ENCODE measurements at regions not wholly inside any gene's neighbourhood (a gene's known extent, or its start where the extent isn't known, plus 50 kb on each side); places are given as distances from the start of the nearest gene placed in this dataset.

- ChIA-PET POLR2A (no interaction called here), CTCF (interaction anchor here (0.5 to 0.6 kb wide), 2 partner anchors 45 to 290 kb away, joined by 3 to 5 read pairs; no protein-coding TSS in a partner anchor)
- peak; percentile 78 for ATAC-seq
- TF ChIP-seq, protein P1, sequence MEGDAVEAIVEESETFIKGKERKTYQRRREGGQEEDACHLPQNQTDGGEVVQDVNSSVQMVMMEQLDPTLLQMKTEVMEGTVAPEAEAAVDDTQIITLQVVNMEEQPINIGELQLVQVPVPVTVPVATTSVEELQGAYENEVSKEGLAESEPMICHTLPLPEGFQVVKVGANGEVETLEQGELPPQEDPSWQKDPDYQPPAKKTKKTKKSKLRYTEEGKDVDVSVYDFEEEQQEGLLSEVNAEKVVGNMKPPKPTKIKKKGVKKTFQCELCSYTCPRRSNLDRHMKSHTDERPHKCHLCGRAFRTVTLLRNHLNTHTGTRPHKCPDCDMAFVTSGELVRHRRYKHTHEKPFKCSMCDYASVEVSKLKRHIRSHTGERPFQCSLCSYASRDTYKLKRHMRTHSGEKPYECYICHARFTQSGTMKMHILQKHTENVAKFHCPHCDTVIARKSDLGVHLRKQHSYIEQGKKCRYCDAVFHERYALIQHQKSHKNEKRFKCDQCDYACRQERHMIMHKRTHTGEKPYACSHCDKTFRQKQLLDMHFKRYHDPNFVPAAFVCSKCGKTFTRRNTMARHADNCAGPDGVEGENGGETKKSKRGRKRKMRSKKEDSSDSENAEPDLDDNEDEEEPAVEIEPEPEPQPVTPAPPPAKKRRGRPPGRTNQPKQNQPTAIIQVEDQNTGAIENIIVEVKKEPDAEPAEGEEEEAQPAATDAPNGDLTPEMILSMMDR (IDR thresholded peaks at IDR 0.05) = peak; percentile 88
- TF ChIP-seq SIN3A (IDR thresholded peaks at IDR 0.05; ENCODE audit: borderline replicate concordance, insufficient read depth, low read depth, low read length) (no peak), TCF7L2 (IDR thresholded peaks at IDR 0.05; ENCODE audit: low read depth, low read length) (no peak)
- in situ Hi-C loops (cut with HindIII; ENCODE audit: low pct_unique_long_range_greater_than_20kb, low sequenced_read_pairs) (no loop called here), intact Hi-C loops (cut with micrococcal nuclease; ENCODE audit: unreplicated experiment) (no loop called here)
- no peaks in the 10 kb centered on the region for H3K36me3 ChIP-seq (ENCODE audit: control insufficient read depth, insufficient read depth, low read length)
- no peak for DNase-seq (ENCODE audit: low read depth, low spot score)
- no peaks in the 10 kb centered on the region for H3K4me1 ChIP-seq (ENCODE audit: control insufficient read depth, insufficient read depth, low read length)
- no peaks in the 10 kb centered on the region; the same call in 1 of the 2 replicates for H3K27me3 ChIP-seq (ENCODE audit: control insufficient read depth, insufficient read depth, low read length)
- 0 out of 4 replicates have a peak overlapping the region, but pooled peaks of 1 of the 2 experiments have one; percentile 18 for H3K4me3 ChIP-seq (ENCODE audit: low read depth in 2 of 2, low read length in 2 of 2)
- no peak overlapping the region for H3K27ac ChIP-seq (ENCODE audit: low read length)
- no peaks in the 10 kb centered on the region for H3K9me3 ChIP-seq (ENCODE audit: control insufficient read depth, insufficient read depth, low read depth, low read length)
- no TSS peak for BruUV-seq (replicated peaks)
These were observed 80.3 kb upstream of the GOT2 start for GRCh38 chr16:58814348-58814801.

- no peaks in the 10 kb centered on the region for H3K9me3 ChIP-seq (ENCODE audit: control insufficient read depth, insufficient read depth, low read depth, low read length)
- DNase-seq (ENCODE audit: low read depth, low spot score) = no peak
- H3K27ac ChIP-seq (ENCODE audit: low read length) = no peak overlapping the region
- CTCF ChIA-PET = no interaction called here
- no TSS peak for BruUV-seq (replicated peaks)
- H3K27me3 ChIP-seq (ENCODE audit: control insufficient read depth, insufficient read depth, low read length) = no peaks in the 10 kb centered on the region
- POLR2A ChIA-PET = no interaction called here
- intact Hi-C loops (cut with micrococcal nuclease; ENCODE audit: unreplicated experiment) = no loop called here
- TF ChIP-seq POLR2AphosphoS5 (IDR thresholded peaks at IDR 0.05; ENCODE audit: low read depth, low read length) (no peak), SIN3A (IDR thresholded peaks at IDR 0.05; ENCODE audit: borderline replicate concordance, insufficient read depth, low read depth, low read length) (no peak)
- TF ChIP-seq, protein P1 (IDR thresholded peaks at IDR 0.05) = no peak
- ATAC-seq = no peak
- no peaks in the 10 kb centered on the region for H3K36me3 ChIP-seq (ENCODE audit: control insufficient read depth, insufficient read depth, low read length)
- in situ Hi-C loops (cut with HindIII; ENCODE audit: low pct_unique_long_range_greater_than_20kb, low sequenced_read_pairs) = no loop called here
- H3K4me1 ChIP-seq (ENCODE audit: control insufficient read depth, insufficient read depth, low read length) = no peaks in the 10 kb centered on the region
- H3K4me3 ChIP-seq (ENCODE audit: low read depth in 2 of 2, low read length in 2 of 2) = no peak overlapping the region
These were observed 75.1 kb upstream of the GOT2 start for GRCh38 chr16:58809213-58809612.

DNA sequence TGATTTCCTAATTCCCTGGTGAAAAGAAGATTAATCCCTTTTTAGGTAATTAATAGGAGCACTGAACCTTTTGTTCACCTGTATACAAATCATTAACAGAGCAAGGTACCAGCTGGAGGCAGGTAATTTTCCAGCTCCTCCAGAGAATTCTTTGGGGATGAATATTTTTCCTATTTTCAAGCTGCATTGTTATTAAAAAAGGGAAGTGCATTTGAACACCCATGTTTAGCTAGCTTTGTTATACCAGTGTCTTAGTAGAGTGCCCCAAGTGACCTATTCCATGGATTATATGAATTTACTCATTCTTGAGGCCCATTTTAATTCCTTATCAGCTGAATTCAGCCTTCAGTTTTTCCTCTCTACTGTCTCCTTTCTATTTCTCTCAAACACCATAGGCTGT, 73.2 kb upstream of the GOT2 start:
- intact Hi-C loops (cut with micrococcal nuclease; ENCODE audit: unreplicated experiment) (no loop called here), in situ Hi-C loops (cut with HindIII; ENCODE audit: low pct_unique_long_range_greater_than_20kb, low sequenced_read_pairs) (no loop called here)
- no peak for ATAC-seq
- Histone ChIP-seq H3K4me1 (ENCODE audit: control insufficient read depth, insufficient read depth, low read length) (no peaks in the 10 kb centered on the region), H3K4me3 (ENCODE audit: low read depth in 2 of 2, low read length in 2 of 2) (no peak overlapping the region), H3K27me3 (ENCODE audit: control insufficient read depth, insufficient read depth, low read length) (no peaks in the 10 kb centered on the region), H3K27ac (ENCODE audit: low read length) (no peak overlapping the region), H3K36me3 (ENCODE audit: control insufficient read depth, insufficient read depth, low read length) (no peaks in the 10 kb centered on the region), H3K9me3 (ENCODE audit: control insufficient read depth, insufficient read depth, low read depth, low read length) (no peaks in the 10 kb centered on the region)
- BruUV-seq (replicated peaks) = no TSS peak
- no peak for DNase-seq (ENCODE audit: low read depth, low spot score)
- CTCF ChIA-PET = no interaction called here
- POLR2A ChIA-PET = no interaction called here
- TF ChIP-seq POLR2AphosphoS5 (IDR thresholded peaks at IDR 0.05; ENCODE audit: low read depth, low read length) = no peak
- TF ChIP-seq, protein P1 (IDR thresholded peaks at IDR 0.05) = no peak
- no peak for TF ChIP-seq TCF7L2 (IDR thresholded peaks at IDR 0.05; ENCODE audit: low read depth, low read length)
- no peak for TF ChIP-seq REST (IDR thresholded peaks at IDR 0.05; ENCODE audit: insufficient read depth in 1 of 2, low read depth in 2 of 2, low read length in 1 of 2)
- no peak for TF ChIP-seq SIN3A (IDR thresholded peaks at IDR 0.05; ENCODE audit: borderline replicate concordance, insufficient read depth, low read depth, low read length)

Measured in Panc1 (cell line).